ENCODE measurements at regions not wholly inside any gene's neighbourhood (a gene's known extent, or its start where the extent isn't known, plus 50 kb on each side); places are given as distances from the start of the nearest gene placed in this dataset.

DNA sequence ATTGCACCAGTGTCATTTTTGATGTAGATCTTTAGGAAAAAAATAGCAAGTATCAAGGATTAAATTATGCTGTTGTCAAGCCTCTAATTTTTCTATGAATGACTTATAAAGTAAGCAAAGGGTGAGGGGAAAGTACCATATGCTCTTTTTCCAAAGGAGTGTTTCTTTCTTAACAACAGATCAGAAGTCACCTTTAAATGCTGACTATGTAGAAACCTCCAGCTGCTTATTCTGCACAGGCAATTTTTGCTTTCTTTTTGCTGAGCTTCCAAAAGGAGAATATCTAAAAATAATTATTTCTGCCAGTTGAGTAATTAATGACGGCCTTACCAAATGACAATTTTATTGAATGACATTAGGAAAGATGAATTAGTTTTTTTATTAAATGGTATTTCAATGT is 390.6 kb upstream of the MANEA start:
- Histone ChIP-seq H3K36me3 (ENCODE audit: insufficient read depth, low read length) (no peaks in the 10 kb centered on the region), H3K9me3 (ENCODE audit: control insufficient read depth, insufficient read depth, low read length) (no peaks in the 10 kb centered on the region), H3K9ac (ENCODE audit: low read depth, low read length) (no peak overlapping the region), H3K4me1 (ENCODE audit: insufficient read depth, low read length) (no peaks in the 10 kb centered on the region)

DNA sequence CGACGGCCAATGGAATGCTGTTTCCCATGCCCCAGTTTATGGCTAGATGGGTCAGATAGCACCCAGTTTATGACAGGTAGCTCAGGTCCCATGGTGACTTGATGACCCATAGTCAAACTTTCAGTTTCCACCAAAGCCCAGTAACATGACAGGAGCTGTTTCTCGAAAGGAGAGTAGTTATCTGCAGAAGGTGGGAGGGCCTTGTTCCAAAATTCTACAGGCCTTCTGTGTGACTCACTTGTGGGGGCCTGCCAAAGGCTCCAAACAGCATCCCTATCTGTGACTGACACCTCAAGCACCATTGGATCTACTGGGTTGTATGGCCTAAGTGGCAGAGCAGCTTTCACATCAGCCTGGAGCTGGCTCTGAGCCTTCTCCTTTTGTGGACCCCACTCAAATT is 379.7 kb upstream of the MANEA start:
- Histone ChIP-seq H3K9ac (ENCODE audit: low read depth, low read length) (no peak overlapping the region), H3K4me1 (ENCODE audit: insufficient read depth, low read length) (no peaks in the 10 kb centered on the region), H3K36me3 (ENCODE audit: insufficient read depth, low read length) (no peaks in the 10 kb centered on the region), H3K9me3 (ENCODE audit: control insufficient read depth, insufficient read depth, low read length) (no peaks in the 10 kb centered on the region)

DNA sequence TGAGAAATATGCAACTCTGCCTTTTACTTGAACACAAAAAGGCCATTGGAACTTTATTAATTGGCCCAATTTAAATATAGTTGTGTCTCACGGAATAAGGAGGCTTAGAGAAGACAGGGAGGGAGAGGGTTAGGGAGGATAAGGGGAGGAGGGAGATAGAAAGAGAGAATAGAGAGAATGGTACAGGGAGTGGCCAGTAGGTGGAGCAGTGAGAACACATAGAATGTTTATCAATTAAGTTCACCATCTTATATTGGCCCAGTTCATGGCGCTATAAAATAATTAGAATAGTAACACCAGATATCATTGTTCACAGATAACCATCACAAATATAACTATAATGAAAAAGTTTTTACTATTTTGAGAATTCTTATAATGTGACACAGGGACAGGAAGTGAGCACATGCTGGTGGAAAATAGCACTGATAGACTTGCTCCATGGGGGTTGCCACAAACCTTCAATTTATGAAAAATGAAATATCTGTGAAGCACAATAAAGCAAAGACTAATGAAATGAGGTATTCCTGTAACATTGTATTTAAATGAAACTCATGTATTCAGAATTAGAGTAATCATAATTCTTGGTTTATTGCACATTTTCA is 374.1 kb upstream of the MANEA start:
- H3K9ac ChIP-seq (ENCODE audit: low read depth, low read length), result no peak overlapping the region

DNA sequence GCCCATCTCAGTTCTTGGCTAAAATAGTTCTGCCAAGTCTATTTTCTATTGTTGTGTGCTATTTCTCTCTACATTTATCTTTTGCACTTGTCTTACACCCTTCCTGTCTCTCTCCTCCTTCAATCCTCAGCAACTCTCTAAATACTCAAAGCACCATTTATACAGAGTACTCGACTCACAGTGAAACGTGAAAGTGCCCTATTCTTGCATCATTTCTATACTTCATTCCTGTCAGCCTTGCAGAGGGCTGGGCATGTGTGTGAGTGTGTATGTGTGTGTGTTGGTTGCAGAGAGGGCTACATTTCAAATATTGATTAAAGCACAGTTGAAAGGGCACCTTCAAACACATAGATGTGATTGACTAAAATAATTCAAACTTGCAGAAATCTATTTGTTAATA is 373.2 kb upstream of the MANEA start:
- Histone ChIP-seq H3K9me3 (ENCODE audit: control insufficient read depth, insufficient read depth, low read length) (no peaks in the 10 kb centered on the region), H3K4me1 (ENCODE audit: insufficient read depth, low read length) (no peaks in the 10 kb centered on the region), H3K36me3 (ENCODE audit: insufficient read depth, low read length) (no peaks in the 10 kb centered on the region), H3K9ac (ENCODE audit: low read depth, low read length) (no peak overlapping the region)

More for the DNA sequence above, 374.1 kb upstream of the MANEA start:
- Histone ChIP-seq H3K9me3 (ENCODE audit: control insufficient read depth, insufficient read depth, low read length) (no peaks in the 10 kb centered on the region), H3K36me3 (ENCODE audit: insufficient read depth, low read length) (no peaks in the 10 kb centered on the region), H3K4me1 (ENCODE audit: insufficient read depth, low read length) (no peaks in the 10 kb centered on the region)

DNA sequence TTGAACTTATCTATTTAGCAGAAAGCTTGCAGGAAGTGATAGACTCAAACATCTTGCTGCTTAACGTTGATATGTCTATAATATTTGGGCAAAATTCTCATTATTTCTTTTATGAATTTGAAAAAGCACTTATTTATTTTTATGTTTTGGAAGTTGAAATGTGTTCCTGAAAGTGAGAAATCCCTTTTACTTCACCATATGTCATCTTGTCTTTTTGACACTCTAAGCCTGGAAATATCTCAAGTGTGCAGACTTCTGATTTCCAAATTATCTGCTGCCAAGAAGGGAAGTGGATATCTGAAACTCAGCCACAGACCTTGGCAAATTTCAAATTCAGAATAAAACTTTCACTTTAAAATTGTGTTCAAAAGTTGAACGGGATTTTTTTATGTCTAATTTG is 368.7 kb upstream of the MANEA start:
- H3K4me1 ChIP-seq (ENCODE audit: insufficient read depth, low read length), result no peaks in the 10 kb centered on the region

DNA sequence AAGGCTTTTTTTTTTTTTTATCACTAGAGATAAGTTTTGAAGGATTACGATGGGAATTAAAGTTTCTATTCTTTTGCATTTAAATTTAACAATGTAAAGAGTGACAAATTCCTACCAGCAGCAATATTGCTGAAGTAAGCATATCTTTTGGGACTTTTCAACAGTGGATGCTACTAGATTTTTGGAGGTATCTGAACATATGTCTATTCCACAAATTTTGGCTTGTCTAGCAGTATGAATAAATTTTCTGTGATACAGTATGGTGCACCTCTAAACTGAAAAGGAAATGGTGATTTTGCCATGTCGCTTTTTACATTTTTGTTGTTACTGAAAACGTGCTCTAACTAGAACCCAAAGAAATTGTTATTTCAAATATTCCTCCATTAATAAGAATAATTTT is 368.3 kb upstream of the MANEA start:
- Histone ChIP-seq H3K9me3 (ENCODE audit: control insufficient read depth, insufficient read depth, low read length) (no peaks in the 10 kb centered on the region), H3K36me3 (ENCODE audit: insufficient read depth, low read length) (no peaks in the 10 kb centered on the region), H3K9ac (ENCODE audit: low read depth, low read length) (no peak overlapping the region), H3K4me1 (ENCODE audit: insufficient read depth, low read length) (no peaks in the 10 kb centered on the region)

More for the DNA sequence above, 368.7 kb upstream of the MANEA start:
- no peaks in the 10 kb centered on the region for H3K9me3 ChIP-seq (ENCODE audit: control insufficient read depth, insufficient read depth, low read length)
- H3K36me3 ChIP-seq (ENCODE audit: insufficient read depth, low read length), result no peaks in the 10 kb centered on the region
- H3K9ac ChIP-seq (ENCODE audit: low read depth, low read length), result no peak overlapping the region

DNA sequence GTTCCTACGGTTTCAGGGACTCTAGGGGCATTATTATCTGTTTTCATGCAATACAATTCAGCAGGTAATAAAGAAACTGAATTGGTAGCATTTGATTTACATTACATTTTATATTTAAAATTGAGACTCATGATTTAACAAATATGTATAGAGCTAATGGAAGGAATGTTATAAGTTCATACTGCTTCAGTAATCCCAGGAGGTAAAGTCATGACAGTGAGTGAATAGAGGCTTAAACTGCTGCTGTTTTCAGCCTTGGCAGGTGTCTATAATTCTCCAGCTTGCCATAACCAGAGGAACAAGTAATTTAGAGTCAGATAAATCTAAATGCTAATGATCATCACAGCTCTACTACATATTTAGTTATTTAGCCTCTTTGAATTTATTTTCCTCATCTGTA is 360.8 kb upstream of the MANEA start:
- Histone ChIP-seq H3K9ac (ENCODE audit: low read depth, low read length) (no peak overlapping the region), H3K36me3 (ENCODE audit: insufficient read depth, low read length) (no peaks in the 10 kb centered on the region), H3K4me1 (ENCODE audit: insufficient read depth, low read length) (no peaks in the 10 kb centered on the region), H3K9me3 (ENCODE audit: control insufficient read depth, insufficient read depth, low read length) (no peaks in the 10 kb centered on the region)

DNA sequence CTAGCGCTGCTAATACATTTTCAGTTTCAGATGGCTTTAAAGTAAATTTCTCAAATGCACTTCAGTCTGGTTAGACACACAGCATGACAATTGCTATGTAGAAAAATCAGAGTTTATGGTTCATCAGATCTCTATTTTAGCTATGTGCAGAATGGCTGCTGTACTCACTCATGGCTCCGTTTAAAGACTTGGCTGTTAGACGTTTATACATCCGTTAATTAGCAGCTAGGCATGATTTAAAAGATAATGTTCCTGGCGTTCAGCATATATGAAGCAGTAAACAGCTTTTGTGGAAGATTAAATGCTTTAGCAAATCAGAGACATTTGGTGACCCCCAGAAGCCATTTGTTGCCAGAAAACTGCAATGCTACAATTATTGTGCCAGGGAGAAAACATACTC is 350.0 kb upstream of the MANEA start:
- Histone ChIP-seq H3K9ac (ENCODE audit: low read depth, low read length) (no peak overlapping the region), H3K4me1 (ENCODE audit: insufficient read depth, low read length) (no peaks in the 10 kb centered on the region), H3K36me3 (ENCODE audit: insufficient read depth, low read length) (no peaks in the 10 kb centered on the region), H3K9me3 (ENCODE audit: control insufficient read depth, insufficient read depth, low read length) (no peaks in the 10 kb centered on the region)

DNA sequence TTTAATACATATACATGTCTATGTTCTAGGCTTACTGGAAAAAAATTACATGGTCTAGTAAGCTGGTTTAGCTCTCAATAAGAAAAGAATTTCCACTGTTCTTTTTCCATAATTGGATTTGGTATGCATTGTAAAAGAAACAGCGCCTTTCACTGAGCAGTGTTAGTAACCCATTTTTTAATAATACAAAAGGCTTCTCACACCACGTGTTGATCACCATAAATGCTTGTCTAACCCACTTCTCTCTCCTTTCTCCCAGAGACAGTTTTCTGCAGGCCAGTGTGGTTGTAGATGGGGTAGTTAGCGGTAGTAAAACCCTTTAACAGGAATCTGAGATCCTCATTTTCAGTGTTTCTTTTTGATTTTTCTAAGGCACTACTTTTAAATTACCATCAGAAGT is 348.7 kb upstream of the MANEA start:
- Histone ChIP-seq H3K36me3 (ENCODE audit: insufficient read depth, low read length) (no peaks in the 10 kb centered on the region), H3K9ac (ENCODE audit: low read depth, low read length) (no peak overlapping the region; the same call in 1 of the 2 replicates), H3K4me1 (ENCODE audit: insufficient read depth, low read length) (no peaks in the 10 kb centered on the region), H3K9me3 (ENCODE audit: control insufficient read depth, insufficient read depth, low read length) (no peaks in the 10 kb centered on the region)

DNA sequence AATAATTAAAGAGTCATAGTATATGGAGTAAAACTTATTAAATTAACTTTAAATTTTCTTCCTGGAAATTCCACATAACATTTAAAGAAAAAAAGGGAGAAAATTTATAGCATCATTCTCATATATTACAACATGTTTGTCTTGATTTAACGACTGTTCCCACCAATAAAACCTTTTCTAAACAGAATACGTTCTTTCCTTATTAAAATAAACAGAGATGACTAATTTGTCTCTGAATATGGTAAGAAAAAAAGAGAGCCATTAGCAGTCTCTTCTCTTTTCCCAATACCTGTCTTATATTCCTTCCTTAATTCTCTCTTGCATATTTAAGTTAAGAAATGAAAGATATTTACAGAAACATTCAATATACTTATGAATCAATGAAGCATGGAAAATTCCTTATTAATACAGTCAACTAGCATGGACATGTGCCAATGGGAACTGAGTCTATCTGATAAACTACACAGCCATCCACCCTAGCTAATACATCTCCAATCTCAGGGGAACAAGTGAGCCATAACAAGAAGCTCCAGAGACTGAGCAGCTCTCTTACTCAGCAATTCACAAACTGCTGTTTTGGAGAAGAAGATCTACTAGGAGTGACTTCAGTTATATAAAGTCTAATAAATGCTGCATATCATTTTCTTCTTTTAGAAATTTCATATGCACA is 347.1 kb upstream of the MANEA start:
- no peaks in the 10 kb centered on the region for H3K4me1 ChIP-seq (ENCODE audit: insufficient read depth, low read length)
- no peaks in the 10 kb centered on the region for H3K9me3 ChIP-seq (ENCODE audit: control insufficient read depth, insufficient read depth, low read length)
- H3K9ac ChIP-seq (ENCODE audit: low read depth, low read length), result no peak overlapping the region
- H3K36me3 ChIP-seq (ENCODE audit: insufficient read depth, low read length), result no peaks in the 10 kb centered on the region

DNA sequence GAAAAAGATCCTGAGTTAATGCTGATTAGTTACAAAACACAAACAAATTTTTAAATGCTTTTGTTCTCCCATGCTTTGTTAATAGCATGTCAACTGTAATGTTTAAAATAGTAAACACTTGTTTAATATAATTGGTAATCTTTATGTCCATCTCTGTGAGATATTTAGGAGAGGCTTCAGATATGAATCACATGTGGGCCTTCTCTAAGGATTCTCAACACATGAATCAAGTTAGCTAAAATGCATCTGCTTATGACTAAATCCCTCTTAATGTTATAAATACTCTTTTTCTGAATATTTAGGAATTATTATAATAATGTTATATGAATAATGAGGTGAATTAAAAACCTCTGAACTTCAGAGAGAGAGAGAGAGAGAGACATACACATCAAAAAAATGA is 345.9 kb upstream of the MANEA start:
- H3K36me3 ChIP-seq (ENCODE audit: insufficient read depth, low read length), result no peaks in the 10 kb centered on the region
- no peaks in the 10 kb centered on the region for H3K4me1 ChIP-seq (ENCODE audit: insufficient read depth, low read length)
- H3K9me3 ChIP-seq (ENCODE audit: control insufficient read depth, insufficient read depth, low read length), result no peaks in the 10 kb centered on the region
- H3K9ac ChIP-seq (ENCODE audit: low read depth, low read length), result no peak overlapping the region

DNA sequence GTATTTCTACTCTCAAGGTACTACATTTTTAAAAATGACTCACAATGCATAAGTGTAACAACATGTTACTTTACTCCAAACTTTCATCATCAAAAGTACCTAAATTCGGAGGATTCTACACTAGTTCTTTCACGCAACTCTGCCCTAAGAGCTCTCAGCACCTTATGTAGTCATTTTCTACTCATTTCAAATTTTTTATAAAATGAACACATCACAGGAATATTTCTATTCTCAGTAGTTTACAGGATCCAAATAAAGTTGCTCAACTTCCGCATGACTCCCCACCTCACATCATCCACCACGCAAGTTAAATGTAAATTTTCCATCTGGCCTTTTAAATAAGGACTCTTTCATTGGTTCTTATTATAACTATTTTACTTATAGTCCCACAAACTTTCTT is 344.9 kb upstream of the MANEA start:
- Histone ChIP-seq H3K36me3 (ENCODE audit: insufficient read depth, low read length) (no peaks in the 10 kb centered on the region), H3K9me3 (ENCODE audit: control insufficient read depth, insufficient read depth, low read length) (no peaks in the 10 kb centered on the region), H3K4me1 (ENCODE audit: insufficient read depth, low read length) (no peaks in the 10 kb centered on the region), H3K9ac (ENCODE audit: low read depth, low read length) (no peak overlapping the region)

DNA sequence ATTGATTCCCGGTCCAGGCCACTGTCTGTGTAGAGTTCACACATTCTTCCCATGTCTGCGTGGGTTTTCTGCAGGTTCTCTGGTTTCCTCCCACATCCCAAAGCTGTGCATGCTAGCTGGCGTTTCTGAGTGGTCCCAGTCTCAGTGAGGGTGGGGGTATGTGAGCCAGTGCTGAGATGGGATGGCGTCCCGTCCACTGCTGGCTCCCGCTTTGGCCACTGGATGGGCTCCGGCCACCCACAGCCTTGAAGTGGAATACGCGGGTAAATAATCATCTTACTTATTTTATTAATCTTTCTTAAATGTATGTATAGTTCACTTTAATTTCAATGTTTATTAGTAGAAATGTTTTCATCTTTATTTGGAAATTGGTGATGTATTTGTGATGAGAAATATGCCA is 343.5 kb upstream of the MANEA start:
- Histone ChIP-seq H3K9ac (ENCODE audit: low read depth, low read length) (no peak overlapping the region), H3K9me3 (ENCODE audit: control insufficient read depth, insufficient read depth, low read length) (no peaks in the 10 kb centered on the region), H3K4me1 (ENCODE audit: insufficient read depth, low read length) (no peaks in the 10 kb centered on the region), H3K36me3 (ENCODE audit: insufficient read depth, low read length) (no peaks in the 10 kb centered on the region)

DNA sequence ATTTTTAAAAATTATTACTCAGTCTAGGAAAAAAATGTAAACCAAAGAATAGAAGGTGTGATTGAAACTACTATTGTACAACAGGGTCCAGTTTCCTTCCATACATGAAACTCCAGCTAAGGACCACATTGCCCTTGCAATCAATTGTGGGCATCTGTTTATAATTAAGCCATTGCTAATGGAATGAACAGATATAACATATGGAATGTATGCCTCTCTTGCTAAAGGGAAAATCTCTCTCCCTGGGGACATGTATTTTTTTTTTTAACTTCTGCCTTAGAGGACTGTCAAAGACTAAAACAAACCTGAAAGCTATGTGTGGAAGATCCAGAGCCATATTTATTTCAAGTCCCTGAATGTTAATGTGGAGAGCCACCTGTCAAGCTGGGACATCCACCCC is 336.8 kb upstream of the MANEA start:
- H3K4me1 ChIP-seq (ENCODE audit: insufficient read depth, low read length), result peaks cover 6% of the 10 kb centered on the region; the same call in 1 of the 2 replicates
- H3K9ac ChIP-seq (ENCODE audit: low read depth, low read length), result no peak overlapping the region

DNA sequence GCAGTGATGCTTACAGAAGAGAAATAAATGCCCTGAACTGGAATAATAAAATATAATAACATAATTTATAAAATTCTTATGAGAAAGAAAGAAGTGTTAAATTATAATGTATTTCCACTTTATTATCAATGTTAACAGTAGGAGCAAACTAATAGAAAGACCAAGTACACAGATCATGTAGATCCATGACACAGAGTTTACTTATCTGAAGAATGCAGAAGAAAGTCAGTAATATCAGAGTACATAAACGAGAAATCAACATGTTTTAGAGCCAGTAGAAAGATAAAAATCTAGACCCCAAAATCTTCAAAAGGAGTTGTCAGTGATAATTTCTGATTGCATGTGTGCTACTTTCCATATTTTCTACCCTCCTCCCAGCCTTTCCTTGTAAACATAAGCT is 334.8 kb upstream of the MANEA start:
- Histone ChIP-seq H3K36me3 (ENCODE audit: insufficient read depth, low read length) (no peaks in the 10 kb centered on the region), H3K9me3 (ENCODE audit: control insufficient read depth, insufficient read depth, low read length) (no peaks in the 10 kb centered on the region), H3K4me1 (ENCODE audit: insufficient read depth, low read length) (peaks cover 6% of the 10 kb centered on the region; the same call in 1 of the 2 replicates), H3K9ac (ENCODE audit: low read depth, low read length) (no peak overlapping the region)

More for the DNA sequence above, 336.8 kb upstream of the MANEA start:
- no peaks in the 10 kb centered on the region for H3K9me3 ChIP-seq (ENCODE audit: control insufficient read depth, insufficient read depth, low read length)
- no peaks in the 10 kb centered on the region for H3K36me3 ChIP-seq (ENCODE audit: insufficient read depth, low read length)
